IMR-90 (cell line): ENCODE measurements at regions not wholly inside any gene's neighbourhood (a gene's known extent, or its start where the extent isn't known, plus 50 kb on each side); places are given as distances from the start of the nearest gene placed in this dataset.

ENCODE experiments used
- CEBPB ChIP-seq: IDR thresholded peaks from 2 replicates; pipeline ENCODE4 v1.6.1; 2012; ENCODE audit warnings: low read depth, low read length, improper control_type of control experiment
- MXI1 ChIP-seq: IDR thresholded peaks from 2 replicates; pipeline ENCODE4 v1.6.1; 2012; ENCODE audit warnings: low read depth, mild to moderate bottlenecking, low read length, moderate library complexity, borderline replicate concordance
- POLR2A ChIP-seq: IDR thresholded peaks from 2 replicates; pipeline ENCODE4 v1.6.1; 2012; ENCODE audit warnings: mild to moderate bottlenecking, low read depth, low read length
- RCOR1 ChIP-seq: IDR thresholded peaks from 2 replicates; pipeline ENCODE4 v1.6.1; 2012; ENCODE audit warnings: mild to moderate bottlenecking, low read length, improper control_type of control experiment; ENCODE audit not compliant: insufficient replicate concordance
- SMC3 ChIP-seq: fragments of 150-350 bp; IDR thresholded peaks from 2 replicates; pipeline ENCODE4 v1.6.1; 2016; ENCODE audit warnings: low read depth, mild to moderate bottlenecking, antibody characterized with exemption, low read length, moderate library complexity
- TF ChIP-seq, protein P1 (sequence below): conservative IDR thresholded peaks from 2 replicates; pipeline ENCODE4 v1.5.1; 2012; ENCODE audit warnings: mild to moderate bottlenecking, low read depth, low read length, improper control_type of control experiment
- TF ChIP-seq, protein P2 (sequence below): fragments of 150-350 bp; IDR thresholded peaks from 2 replicates; pipeline ENCODE4 v1.6.1; 2017; ENCODE audit warnings: mild to moderate bottlenecking, antibody characterized with exemption, low read length, low read depth
- TF ChIP-seq, protein P3 (sequence below): fragments of 150-350 bp; IDR thresholded peaks from 2 replicates; pipeline ENCODE4 v1.6.1; 2016; ENCODE audit warnings: low read depth, mild to moderate bottlenecking, low read length, moderate library complexity, borderline replicate concordance

DNA sequence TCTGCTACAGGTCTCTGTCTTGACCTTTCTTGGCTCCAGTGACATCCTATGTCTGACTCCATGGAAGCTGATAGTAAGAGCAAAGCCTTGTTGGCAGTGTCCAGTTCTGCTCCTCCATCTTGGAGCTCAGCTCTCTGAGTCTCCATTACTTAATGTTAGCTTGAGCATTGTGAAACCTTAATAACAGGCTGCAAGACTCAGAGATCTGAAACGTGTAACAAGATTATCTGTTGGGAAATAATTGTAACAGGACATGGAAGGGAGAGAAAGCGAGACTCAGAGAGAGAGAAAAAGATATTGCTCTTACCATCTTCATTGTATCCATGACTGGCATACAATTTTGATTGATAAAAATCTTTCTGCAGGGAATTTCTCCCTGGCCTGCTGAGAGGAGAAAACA is 1365.7 kb downstream of the AACS start:
- no peak for TF ChIP-seq POLR2A
- TF ChIP-seq, protein P1, sequence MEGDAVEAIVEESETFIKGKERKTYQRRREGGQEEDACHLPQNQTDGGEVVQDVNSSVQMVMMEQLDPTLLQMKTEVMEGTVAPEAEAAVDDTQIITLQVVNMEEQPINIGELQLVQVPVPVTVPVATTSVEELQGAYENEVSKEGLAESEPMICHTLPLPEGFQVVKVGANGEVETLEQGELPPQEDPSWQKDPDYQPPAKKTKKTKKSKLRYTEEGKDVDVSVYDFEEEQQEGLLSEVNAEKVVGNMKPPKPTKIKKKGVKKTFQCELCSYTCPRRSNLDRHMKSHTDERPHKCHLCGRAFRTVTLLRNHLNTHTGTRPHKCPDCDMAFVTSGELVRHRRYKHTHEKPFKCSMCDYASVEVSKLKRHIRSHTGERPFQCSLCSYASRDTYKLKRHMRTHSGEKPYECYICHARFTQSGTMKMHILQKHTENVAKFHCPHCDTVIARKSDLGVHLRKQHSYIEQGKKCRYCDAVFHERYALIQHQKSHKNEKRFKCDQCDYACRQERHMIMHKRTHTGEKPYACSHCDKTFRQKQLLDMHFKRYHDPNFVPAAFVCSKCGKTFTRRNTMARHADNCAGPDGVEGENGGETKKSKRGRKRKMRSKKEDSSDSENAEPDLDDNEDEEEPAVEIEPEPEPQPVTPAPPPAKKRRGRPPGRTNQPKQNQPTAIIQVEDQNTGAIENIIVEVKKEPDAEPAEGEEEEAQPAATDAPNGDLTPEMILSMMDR, result no peak
- TF ChIP-seq, protein P2, sequence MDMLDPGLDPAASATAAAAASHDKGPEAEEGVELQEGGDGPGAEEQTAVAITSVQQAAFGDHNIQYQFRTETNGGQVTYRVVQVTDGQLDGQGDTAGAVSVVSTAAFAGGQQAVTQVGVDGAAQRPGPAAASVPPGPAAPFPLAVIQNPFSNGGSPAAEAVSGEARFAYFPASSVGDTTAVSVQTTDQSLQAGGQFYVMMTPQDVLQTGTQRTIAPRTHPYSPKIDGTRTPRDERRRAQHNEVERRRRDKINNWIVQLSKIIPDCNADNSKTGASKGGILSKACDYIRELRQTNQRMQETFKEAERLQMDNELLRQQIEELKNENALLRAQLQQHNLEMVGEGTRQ, result no peak
- TF ChIP-seq MXI1, result no peak
- TF ChIP-seq, protein P3, sequence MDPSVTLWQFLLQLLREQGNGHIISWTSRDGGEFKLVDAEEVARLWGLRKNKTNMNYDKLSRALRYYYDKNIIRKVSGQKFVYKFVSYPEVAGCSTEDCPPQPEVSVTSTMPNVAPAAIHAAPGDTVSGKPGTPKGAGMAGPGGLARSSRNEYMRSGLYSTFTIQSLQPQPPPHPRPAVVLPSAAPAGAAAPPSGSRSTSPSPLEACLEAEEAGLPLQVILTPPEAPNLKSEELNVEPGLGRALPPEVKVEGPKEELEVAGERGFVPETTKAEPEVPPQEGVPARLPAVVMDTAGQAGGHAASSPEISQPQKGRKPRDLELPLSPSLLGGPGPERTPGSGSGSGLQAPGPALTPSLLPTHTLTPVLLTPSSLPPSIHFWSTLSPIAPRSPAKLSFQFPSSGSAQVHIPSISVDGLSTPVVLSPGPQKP, result no peak
- no peak for TF ChIP-seq SMC3
- no peak for TF ChIP-seq CEBPB
- TF ChIP-seq RCOR1, result no peak
